LNCAP (cell line): ENCODE measurements at regions not wholly inside any gene's neighbourhood (a gene's known extent, or its start where the extent isn't known, plus 50 kb on each side); places are given as distances from the start of the nearest gene placed in this dataset.

ENCODE experiments used
- CTCF ChIP-seq: fragments of 450-650 bp; IDR thresholded peaks from 2 replicates; pipeline ENCODE4 v1.5.1; 2017; ENCODE audit warnings: mild to moderate bottlenecking

DNA sequence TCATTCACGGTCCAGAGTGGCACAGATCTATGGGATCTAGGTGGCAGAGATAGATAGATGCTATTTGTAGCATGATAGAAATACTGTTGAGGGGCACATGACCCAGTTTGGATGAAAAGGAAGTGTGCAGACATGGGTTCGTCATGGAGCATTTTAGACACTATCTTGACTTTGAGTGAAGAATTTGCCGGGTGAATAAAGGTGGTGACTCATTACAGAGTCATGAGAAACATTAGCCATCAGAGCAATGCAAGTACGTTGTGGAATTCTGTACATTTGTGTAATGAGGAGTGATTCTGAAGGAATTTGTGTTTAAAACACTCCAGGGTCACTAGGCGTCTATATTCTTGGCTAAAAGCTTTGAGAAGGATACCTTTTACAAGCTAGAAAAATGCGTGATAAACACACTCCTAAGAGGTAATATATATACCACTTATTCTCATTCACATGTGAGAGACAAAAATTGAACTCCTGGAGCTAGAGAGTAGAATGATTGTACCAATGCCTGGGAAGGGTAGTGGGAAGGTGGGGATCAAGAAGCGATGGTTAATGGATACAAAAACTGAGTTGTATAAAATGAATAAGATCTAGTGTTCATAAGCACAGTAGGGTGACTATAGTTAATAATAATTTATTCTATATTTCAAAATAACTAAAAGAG, 593.7 kb upstream of the LUZP2 start:
- no peak for TF ChIP-seq CTCF

DNA sequence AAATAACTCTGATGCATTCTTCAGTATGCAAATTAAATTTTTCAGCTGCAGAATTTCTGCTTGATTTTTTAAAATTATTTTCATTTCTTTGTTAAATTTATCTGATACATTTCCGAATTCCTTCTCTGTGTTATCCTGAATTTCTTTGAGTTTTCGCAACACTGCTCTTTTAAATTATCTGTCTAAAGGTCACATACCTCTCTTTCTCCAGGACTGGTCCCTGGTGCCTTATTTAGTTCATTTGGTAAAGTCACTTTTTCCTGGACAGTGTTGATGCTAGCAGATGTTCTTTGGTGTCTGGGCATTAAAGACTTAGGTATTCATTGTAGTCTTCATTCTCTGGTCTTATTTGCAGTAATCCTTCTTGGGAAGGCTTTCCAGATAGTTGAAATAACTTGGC, 577.4 kb upstream of the LUZP2 start:
- no peak for TF ChIP-seq CTCF

GRCh38 chr11:23923357-23923756, 573.5 kb upstream of the LUZP2 start:
- TF ChIP-seq CTCF: no peak

GRCh38 chr11:23924226-23924625, 572.6 kb upstream of the LUZP2 start:
- no peak for TF ChIP-seq CTCF

GRCh38 chr11:23931443-23931842, 565.4 kb upstream of the LUZP2 start:
- TF ChIP-seq CTCF: no peak

GRCh38 chr11:23932485-23932898, 564.4 kb upstream of the LUZP2 start:
- no peak for TF ChIP-seq CTCF

DNA sequence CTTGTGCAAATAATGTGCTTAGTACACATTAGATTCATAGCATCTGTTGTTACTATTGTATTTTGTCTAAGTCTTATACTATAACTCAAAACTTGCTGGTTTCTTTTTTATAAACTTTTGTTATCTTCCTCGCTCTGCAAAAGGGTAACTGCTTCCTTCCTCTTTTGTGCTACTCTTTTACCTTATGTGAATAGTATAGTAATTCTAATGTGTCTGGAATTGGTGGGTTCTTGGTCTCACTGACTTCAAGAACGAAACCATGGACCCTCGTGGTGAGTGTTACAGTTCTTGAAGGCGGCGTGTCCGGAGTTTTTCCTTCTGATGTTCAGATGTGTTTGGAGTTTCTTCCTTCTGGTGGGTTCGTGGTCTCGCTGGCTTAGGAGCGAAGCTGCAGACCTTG, 563.1 kb upstream of the LUZP2 start:
- TF ChIP-seq CTCF: no peak

DNA sequence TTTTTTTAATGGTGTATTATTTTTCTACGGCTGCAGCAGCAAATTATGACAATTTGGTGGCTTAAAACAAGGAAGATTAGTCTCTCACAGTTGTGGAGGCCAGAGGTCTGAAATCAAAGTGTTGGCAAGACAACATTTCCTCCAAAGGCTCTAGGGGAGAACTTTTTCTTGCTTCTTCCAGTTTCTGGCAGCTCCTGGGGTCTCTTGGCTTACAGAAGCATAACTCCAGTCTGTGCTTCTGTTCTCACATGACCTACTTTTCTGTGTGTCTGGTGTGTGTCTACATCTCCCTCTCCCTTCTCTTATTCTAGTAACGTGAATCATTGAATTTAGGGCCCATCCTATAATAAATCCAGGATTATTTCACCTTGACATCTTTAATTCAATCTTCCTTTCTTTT, 551.9 kb upstream of the LUZP2 start:
- TF ChIP-seq CTCF: no peak
